ENCODE measurements at regions not wholly inside any gene's neighbourhood (a gene's known extent, or its start where the extent isn't known, plus 50 kb on each side); places are given as distances from the start of the nearest gene placed in this dataset.

DNA sequence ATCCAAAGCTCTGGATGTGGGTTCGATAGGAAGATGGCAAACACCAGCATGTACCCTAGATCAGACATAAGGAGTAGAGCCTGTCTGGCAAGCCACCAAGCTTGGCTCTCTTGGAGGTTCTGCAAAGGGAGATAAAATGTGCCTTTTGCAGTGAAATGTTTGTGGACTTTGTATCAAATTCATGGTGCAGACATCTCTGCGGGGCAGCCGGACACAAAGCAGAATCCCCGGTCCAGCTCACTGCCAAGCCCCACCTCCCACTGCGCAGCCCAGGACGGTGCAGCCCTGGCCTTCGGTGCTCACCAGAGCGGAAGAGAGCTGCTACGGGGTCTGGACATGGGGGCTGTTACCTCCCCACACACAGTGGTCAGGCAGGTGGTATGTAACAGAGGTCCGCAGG, 333.6 kb upstream of the JARID2 start:
- TF ChIP-seq, protein P1, sequence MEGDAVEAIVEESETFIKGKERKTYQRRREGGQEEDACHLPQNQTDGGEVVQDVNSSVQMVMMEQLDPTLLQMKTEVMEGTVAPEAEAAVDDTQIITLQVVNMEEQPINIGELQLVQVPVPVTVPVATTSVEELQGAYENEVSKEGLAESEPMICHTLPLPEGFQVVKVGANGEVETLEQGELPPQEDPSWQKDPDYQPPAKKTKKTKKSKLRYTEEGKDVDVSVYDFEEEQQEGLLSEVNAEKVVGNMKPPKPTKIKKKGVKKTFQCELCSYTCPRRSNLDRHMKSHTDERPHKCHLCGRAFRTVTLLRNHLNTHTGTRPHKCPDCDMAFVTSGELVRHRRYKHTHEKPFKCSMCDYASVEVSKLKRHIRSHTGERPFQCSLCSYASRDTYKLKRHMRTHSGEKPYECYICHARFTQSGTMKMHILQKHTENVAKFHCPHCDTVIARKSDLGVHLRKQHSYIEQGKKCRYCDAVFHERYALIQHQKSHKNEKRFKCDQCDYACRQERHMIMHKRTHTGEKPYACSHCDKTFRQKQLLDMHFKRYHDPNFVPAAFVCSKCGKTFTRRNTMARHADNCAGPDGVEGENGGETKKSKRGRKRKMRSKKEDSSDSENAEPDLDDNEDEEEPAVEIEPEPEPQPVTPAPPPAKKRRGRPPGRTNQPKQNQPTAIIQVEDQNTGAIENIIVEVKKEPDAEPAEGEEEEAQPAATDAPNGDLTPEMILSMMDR (IDR thresholded peaks at IDR 0.05), result no peak
- TF ChIP-seq, protein P2, sequence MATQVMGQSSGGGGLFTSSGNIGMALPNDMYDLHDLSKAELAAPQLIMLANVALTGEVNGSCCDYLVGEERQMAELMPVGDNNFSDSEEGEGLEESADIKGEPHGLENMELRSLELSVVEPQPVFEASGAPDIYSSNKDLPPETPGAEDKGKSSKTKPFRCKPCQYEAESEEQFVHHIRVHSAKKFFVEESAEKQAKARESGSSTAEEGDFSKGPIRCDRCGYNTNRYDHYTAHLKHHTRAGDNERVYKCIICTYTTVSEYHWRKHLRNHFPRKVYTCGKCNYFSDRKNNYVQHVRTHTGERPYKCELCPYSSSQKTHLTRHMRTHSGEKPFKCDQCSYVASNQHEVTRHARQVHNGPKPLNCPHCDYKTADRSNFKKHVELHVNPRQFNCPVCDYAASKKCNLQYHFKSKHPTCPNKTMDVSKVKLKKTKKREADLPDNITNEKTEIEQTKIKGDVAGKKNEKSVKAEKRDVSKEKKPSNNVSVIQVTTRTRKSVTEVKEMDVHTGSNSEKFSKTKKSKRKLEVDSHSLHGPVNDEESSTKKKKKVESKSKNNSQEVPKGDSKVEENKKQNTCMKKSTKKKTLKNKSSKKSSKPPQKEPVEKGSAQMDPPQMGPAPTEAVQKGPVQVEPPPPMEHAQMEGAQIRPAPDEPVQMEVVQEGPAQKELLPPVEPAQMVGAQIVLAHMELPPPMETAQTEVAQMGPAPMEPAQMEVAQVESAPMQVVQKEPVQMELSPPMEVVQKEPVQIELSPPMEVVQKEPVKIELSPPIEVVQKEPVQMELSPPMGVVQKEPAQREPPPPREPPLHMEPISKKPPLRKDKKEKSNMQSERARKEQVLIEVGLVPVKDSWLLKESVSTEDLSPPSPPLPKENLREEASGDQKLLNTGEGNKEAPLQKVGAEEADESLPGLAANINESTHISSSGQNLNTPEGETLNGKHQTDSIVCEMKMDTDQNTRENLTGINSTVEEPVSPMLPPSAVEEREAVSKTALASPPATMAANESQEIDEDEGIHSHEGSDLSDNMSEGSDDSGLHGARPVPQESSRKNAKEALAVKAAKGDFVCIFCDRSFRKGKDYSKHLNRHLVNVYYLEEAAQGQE (IDR thresholded peaks at IDR 0.05; ENCODE audit: insufficient read depth in 1 of 2, low read depth in 2 of 2, low read length in 1 of 2), result no peak
- TF ChIP-seq POLR2AphosphoS5 (IDR thresholded peaks at IDR 0.05; ENCODE audit: low read depth, low read length) (no peak), SIN3A (IDR thresholded peaks at IDR 0.05; ENCODE audit: borderline replicate concordance, insufficient read depth, low read depth, low read length) (no peak)
